SU-DHL-6 (cell line): ENCODE measurements at regions not wholly inside any gene's neighbourhood (a gene's known extent, or its start where the extent isn't known, plus 50 kb on each side); places are given as distances from the start of the nearest gene placed in this dataset.

Experiments used
- H2AFZ ChIP-seq: fragments of 200-600 bp; sonication (generic); 2 replicates; pipeline ENCODE4 v1.6.1; 2014; ENCODE audit warnings: low read depth, mild to moderate bottlenecking, moderate library complexity, mixed read lengths, antibody characterized with exemption, low read length; ENCODE audit not compliant: severe bottlenecking
- H3F3A ChIP-seq: fragments of 200-600 bp; shearing (Covaris generic); 2 replicates; pipeline ENCODE4 v1.6.0; 2016; ENCODE audit warnings: antibody characterized with exemption, mild to moderate bottlenecking; ENCODE audit not compliant: insufficient read depth
- H3K27ac ChIP-seq: fragments of 200-600 bp; sonication (generic); 2 replicates; pipeline ENCODE4 v1.5.1; 2016; ENCODE audit warnings: low read depth, mild to moderate bottlenecking, low read length, moderate library complexity, mixed read lengths
- H3K27me3 ChIP-seq: fragments of 200-600 bp; sonication (generic), shearing (Covaris generic); 2 replicates; pipeline ENCODE4 v1.6.0; 2014; ENCODE audit warnings: mild to moderate bottlenecking, low read length
- H3K36me3 ChIP-seq: fragments of 200-600 bp; sonication (generic); 2 replicates; pipeline ENCODE4 v1.6.1; 2014; ENCODE audit warnings: mild to moderate bottlenecking, low read length, mixed read lengths
- H3K4me2 ChIP-seq: fragments of 300-600, 200-600 bp; shearing (Covaris generic), sonication (generic); 2 replicates; pipeline ENCODE4 v1.6.0; 2014; ENCODE audit warnings: low read length, low read depth, mild to moderate bottlenecking; ENCODE audit not compliant: poor library complexity, severe bottlenecking
- H3K4me3 ChIP-seq: fragments of 200-600 bp; sonication (generic); 2 replicates; pipeline ENCODE4 v1.5.1; 2014; ENCODE audit warnings: antibody characterized with exemption, low read length, mild to moderate bottlenecking, mixed read lengths; ENCODE audit not compliant: insufficient read depth, poor library complexity, severe bottlenecking
- H3K79me2 ChIP-seq: fragments of 200-600 bp; sonication (generic); 2 replicates; pipeline ENCODE4 v1.6.1; 2014; ENCODE audit warnings: mild to moderate bottlenecking, low read length, moderate library complexity; ENCODE audit not compliant: insufficient read depth
- H3K9ac ChIP-seq: fragments of 200-600 bp; sonication (generic); 2 replicates; pipeline ENCODE4 v1.7.0; 2014; ENCODE audit warnings: mild to moderate bottlenecking, low read length
- H3K9me2 ChIP-seq: fragments of 200-600 bp; sonication (generic); replicated peaks from 2 replicates; pipeline ENCODE4 v1.6.1; 2014; ENCODE audit warnings: low read length; ENCODE audit not compliant: insufficient read depth
- H3K9me3 ChIP-seq: fragments of 200-600 bp; sonication (generic); 2 replicates; pipeline ENCODE4 v1.6.1; 2014; ENCODE audit warnings: low read length, mixed read lengths; ENCODE audit not compliant: insufficient read depth
- H4K20me1 ChIP-seq: fragments of 200-600 bp; sonication (generic); 2 replicates; pipeline ENCODE4 v1.6.1; 2014; ENCODE audit warnings: low read depth, mild to moderate bottlenecking, antibody characterized with exemption, low read length, moderate library complexity, mixed read lengths
- CTCF ChIP-seq: fragments of 200-600 bp; sonication (generic); IDR thresholded peaks from one replicate; pipeline ENCODE4 v1.5.1; 2017; ENCODE audit warnings: antibody characterized with exemption, mild to moderate bottlenecking, low read length, moderate library complexity; ENCODE audit not compliant: insufficient read depth, poor library complexity, severe bottlenecking
- EZH2phosphoT487 ChIP-seq: fragments of 200-600 bp; sonication (generic), shearing (Covaris generic); conservative IDR thresholded peaks from 2 replicates; pipeline ENCODE4 v1.6.1; 2018; ENCODE audit warnings: mild to moderate bottlenecking, antibody characterized with exemption, low read length, moderate library complexity, mixed read lengths

DNA sequence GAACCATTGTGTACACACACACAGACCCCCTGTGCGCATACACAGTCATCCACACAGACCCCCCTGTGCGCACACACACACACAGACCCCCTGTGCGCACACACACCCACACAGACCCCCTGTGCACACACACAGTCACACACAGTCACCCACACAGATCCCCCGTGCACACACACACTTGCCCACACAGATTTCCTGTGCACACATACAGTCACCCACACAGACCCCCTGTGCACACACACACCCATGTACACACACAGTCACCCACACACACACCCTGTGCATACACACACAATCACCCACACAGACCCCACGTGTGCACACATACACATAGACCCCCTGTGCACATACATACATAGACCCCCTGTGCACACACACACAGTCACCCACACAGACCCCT lies 106.1 kb downstream of the HSPH1 start:
- H3K9me2 ChIP-seq = no peaks in the 10 kb centered on the region
- H3K27ac ChIP-seq = no peak overlapping the region
- H3K4me3 ChIP-seq = no peak overlapping the region
- no peaks in the 10 kb centered on the region for H3K27me3 ChIP-seq
- no peak overlapping the region for H3K9ac ChIP-seq
- H2AFZ ChIP-seq = no peak overlapping the region
- H3F3A ChIP-seq = no peaks in the 10 kb centered on the region
- no peak overlapping the region for H3K4me2 ChIP-seq
- no peaks in the 10 kb centered on the region for H4K20me1 ChIP-seq
- no peaks in the 10 kb centered on the region for H3K9me3 ChIP-seq
- H3K79me2 ChIP-seq = no peaks in the 10 kb centered on the region
- H3K36me3 ChIP-seq = no peaks in the 10 kb centered on the region
- no peak for TF ChIP-seq CTCF
- TF ChIP-seq EZH2phosphoT487 = no peak

- Histone ChIP-seq H3F3A (no peaks in the 10 kb centered on the region), H3K27me3 (no peaks in the 10 kb centered on the region), H3K9me2 (no peaks in the 10 kb centered on the region), H4K20me1 (no peaks in the 10 kb centered on the region), H3K9me3 (no peaks in the 10 kb centered on the region), H2AFZ (no peak overlapping the region), H3K4me3 (no peak overlapping the region), H3K27ac (no peak overlapping the region), H3K36me3 (no peaks in the 10 kb centered on the region), H3K79me2 (no peaks in the 10 kb centered on the region), H3K9ac (no peak overlapping the region), H3K4me2 (no peak overlapping the region)
- TF ChIP-seq CTCF (no peak), EZH2phosphoT487 (no peak)
Observed at GRCh38 chr13:31054632-31055031, 107.1 kb downstream of the HSPH1 start.

DNA sequence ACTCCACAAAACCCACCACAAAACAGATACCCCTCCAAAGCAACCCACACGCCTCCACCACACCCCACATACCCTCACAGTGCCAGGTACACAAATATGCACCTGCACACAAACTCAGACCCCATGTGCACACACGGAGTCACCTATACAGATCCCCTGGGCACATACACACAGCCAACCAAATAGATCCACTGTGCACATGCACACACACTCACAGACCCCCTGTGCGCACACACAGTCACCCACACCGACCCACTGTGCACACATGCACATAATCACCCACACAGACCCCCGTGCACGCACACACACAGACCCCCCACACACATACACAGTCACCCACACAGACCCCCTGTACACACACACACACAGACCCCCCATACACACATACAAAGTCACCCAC lies 107.8 kb downstream of the HSPH1 start:
- no peaks in the 10 kb centered on the region for H3K9me3 ChIP-seq
- no peak overlapping the region for H3K4me2 ChIP-seq
- H3K9me2 ChIP-seq = no peaks in the 10 kb centered on the region
- no peak overlapping the region for H3K9ac ChIP-seq
- TF ChIP-seq CTCF (no peak), EZH2phosphoT487 (no peak)
- H3K4me3 ChIP-seq = no peak overlapping the region
- H3F3A ChIP-seq = no peaks in the 10 kb centered on the region
- H3K79me2 ChIP-seq = no peaks in the 10 kb centered on the region
- H4K20me1 ChIP-seq = no peaks in the 10 kb centered on the region
- no peak overlapping the region for H2AFZ ChIP-seq
- no peaks in the 10 kb centered on the region for H3K36me3 ChIP-seq
- no peaks in the 10 kb centered on the region for H3K27me3 ChIP-seq
- H3K27ac ChIP-seq = no peak overlapping the region

GRCh38 chr13:31053091-31053490 lies 108.6 kb downstream of the HSPH1 start:
- H3K27me3 ChIP-seq = no peaks in the 10 kb centered on the region
- no peaks in the 10 kb centered on the region for H3K9me2 ChIP-seq
- H3K9me3 ChIP-seq = no peaks in the 10 kb centered on the region
- no peak overlapping the region for H3K9ac ChIP-seq
- no peak overlapping the region for H3K4me3 ChIP-seq
- no peaks in the 10 kb centered on the region for H4K20me1 ChIP-seq
- H3K36me3 ChIP-seq = no peaks in the 10 kb centered on the region
- H3K27ac ChIP-seq = no peak overlapping the region
- TF ChIP-seq EZH2phosphoT487 = no peak
- TF ChIP-seq CTCF = no peak
- H3K4me2 ChIP-seq = no peak overlapping the region
- H3F3A ChIP-seq = no peaks in the 10 kb centered on the region
- H2AFZ ChIP-seq = no peak overlapping the region
- H3K79me2 ChIP-seq = no peaks in the 10 kb centered on the region
